DOHH2 (cell line): ENCODE measurements at regions not wholly inside any gene's neighbourhood (a gene's known extent, or its start where the extent isn't known, plus 50 kb on each side); places are given as distances from the start of the nearest gene placed in this dataset.

Source experiments
- EZH2phosphoT487 ChIP-seq: fragments of 200-600 bp; sonication (generic); IDR thresholded peaks from 2 replicates; pipeline ENCODE4 v1.6.1; 2017; ENCODE audit warnings: borderline replicate concordance, mild to moderate bottlenecking, antibody characterized with exemption, low read length, moderate library complexity, mixed read lengths
- TF ChIP-seq, protein P1 (sequence below): fragments of 200-600 bp; sonication (generic); IDR thresholded peaks from one replicate; pipeline ENCODE4 v1.5.1; 2014; ENCODE audit warnings: antibody characterized with exemption, mild to moderate bottlenecking, low read depth, low read length; ENCODE audit not compliant: poor library complexity, severe bottlenecking

GRCh38 chr4:159444678-159445077, 341.8 kb downstream of the RAPGEF2 start:
- TF ChIP-seq, protein P1, sequence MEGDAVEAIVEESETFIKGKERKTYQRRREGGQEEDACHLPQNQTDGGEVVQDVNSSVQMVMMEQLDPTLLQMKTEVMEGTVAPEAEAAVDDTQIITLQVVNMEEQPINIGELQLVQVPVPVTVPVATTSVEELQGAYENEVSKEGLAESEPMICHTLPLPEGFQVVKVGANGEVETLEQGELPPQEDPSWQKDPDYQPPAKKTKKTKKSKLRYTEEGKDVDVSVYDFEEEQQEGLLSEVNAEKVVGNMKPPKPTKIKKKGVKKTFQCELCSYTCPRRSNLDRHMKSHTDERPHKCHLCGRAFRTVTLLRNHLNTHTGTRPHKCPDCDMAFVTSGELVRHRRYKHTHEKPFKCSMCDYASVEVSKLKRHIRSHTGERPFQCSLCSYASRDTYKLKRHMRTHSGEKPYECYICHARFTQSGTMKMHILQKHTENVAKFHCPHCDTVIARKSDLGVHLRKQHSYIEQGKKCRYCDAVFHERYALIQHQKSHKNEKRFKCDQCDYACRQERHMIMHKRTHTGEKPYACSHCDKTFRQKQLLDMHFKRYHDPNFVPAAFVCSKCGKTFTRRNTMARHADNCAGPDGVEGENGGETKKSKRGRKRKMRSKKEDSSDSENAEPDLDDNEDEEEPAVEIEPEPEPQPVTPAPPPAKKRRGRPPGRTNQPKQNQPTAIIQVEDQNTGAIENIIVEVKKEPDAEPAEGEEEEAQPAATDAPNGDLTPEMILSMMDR = no peak
- no peak for TF ChIP-seq EZH2phosphoT487
